ENCODE measurements at regions not wholly inside any gene's neighbourhood (a gene's known extent, or its start where the extent isn't known, plus 50 kb on each side); places are given as distances from the start of the nearest gene placed in this dataset.

- TF ChIP-seq YY1 (IDR thresholded peaks at IDR 0.05; ENCODE audit: low read depth): no peak
- TF ChIP-seq REST (IDR thresholded peaks at IDR 0.05; ENCODE audit: low read depth): no peak
- TF ChIP-seq CEBPB (IDR thresholded peaks at IDR 0.05): no peak
- no peak for TF ChIP-seq EGR1 (IDR thresholded peaks at IDR 0.05)
- TF ChIP-seq TAF1 (IDR thresholded peaks at IDR 0.05; ENCODE audit: low read depth): no peak
- no peak for TF ChIP-seq MAX (IDR thresholded peaks at IDR 0.05)
- TF ChIP-seq EP300 (IDR thresholded peaks at IDR 0.05; ENCODE audit: borderline replicate concordance): no peak
- no peak for TF ChIP-seq RAD21 (IDR thresholded peaks at IDR 0.05; ENCODE audit: low read depth)
- no peak for TF ChIP-seq CREB1 (IDR thresholded peaks at IDR 0.05; ENCODE audit: low read depth)
These were observed 60.3 kb upstream of the KRR1 start for GRCh38 chr12:75571656-75572205.

Data from Ishikawa (cell line).